HEK293T (cell line): ENCODE measurements at regions not wholly inside any gene's neighbourhood (a gene's known extent, or its start where the extent isn't known, plus 50 kb on each side); places are given as distances from the start of the nearest gene placed in this dataset.

Source experiments
- CTCF ChIA-PET: fragments of 350-600 bp; formaldehyde crosslinking; extraction: SDS; loops from one replicate; lab custom pipeline; 2021; ENCODE audit warnings: antibody characterized with exemption, inconsistent platforms; lab: Yijun Ruan, JAX
- POLR2A ChIA-PET: fragments of 350-600 bp; formaldehyde crosslinking; extraction: SDS; loops from one replicate; lab custom pipeline; 2020; ENCODE audit warnings: antibody characterized with exemption, inconsistent platforms; lab: Yijun Ruan, JAX
- DNase-seq: peaks from one replicate; pipeline ENCODE4 v3.0.0; 2012; ENCODE audit warnings: mixed read lengths; ENCODE audit errors: extremely low spot score
- ARNT ChIP-seq: fragments of 450-650 bp; IDR thresholded peaks from 2 replicates; pipeline ENCODE4 v1.6.1; 2017; ENCODE audit warnings: mild to moderate bottlenecking
- BHLHE40 ChIP-seq: fragments of 450-650 bp; IDR thresholded peaks from 2 replicates; pipeline ENCODE4 v1.6.1; 2016; ENCODE audit warnings: mild to moderate bottlenecking, moderate library complexity, borderline replicate concordance
- CTBP1 ChIP-seq: fragments of 450-650 bp; IDR thresholded peaks from 2 replicates; pipeline ENCODE4 v1.6.1; 2016; ENCODE audit warnings: borderline replicate concordance
- ELF4 ChIP-seq: fragments of 450-650 bp; IDR thresholded peaks from 2 replicates; pipeline ENCODE4 v1.6.1; 2017; ENCODE audit warnings: antibody characterized with exemption
- FOXA1 ChIP-seq: fragments of 450-650 bp; IDR thresholded peaks from 2 replicates; pipeline ENCODE4 v1.6.1; 2016; ENCODE audit warnings: mild to moderate bottlenecking
- FOXK2 ChIP-seq: fragments of 450-650 bp; IDR thresholded peaks from 2 replicates; pipeline ENCODE4 v1.6.1; 2016; ENCODE audit warnings: mild to moderate bottlenecking
- FOXM1 ChIP-seq: fragments of 450-650 bp; IDR thresholded peaks from 2 replicates; pipeline ENCODE4 v1.6.1; 2017; ENCODE audit warnings: mild to moderate bottlenecking, borderline replicate concordance
- HDGF ChIP-seq: fragments of 450-650 bp; IDR thresholded peaks from 2 replicates; pipeline ENCODE4 v1.6.1; 2017; ENCODE audit warnings: antibody characterized with exemption, borderline replicate concordance
- L3MBTL2 ChIP-seq: fragments of 450-650 bp; conservative IDR thresholded peaks from 2 replicates; pipeline ENCODE4 v1.6.1; 2016; ENCODE audit warnings: mild to moderate bottlenecking
- LEF1 ChIP-seq: fragments of 450-650 bp; IDR thresholded peaks from 2 replicates; pipeline ENCODE4 v1.6.1; 2017; ENCODE audit warnings: mild to moderate bottlenecking, borderline replicate concordance
- NFRKB ChIP-seq: fragments of 450-650 bp; IDR thresholded peaks from 2 replicates; pipeline ENCODE4 v1.6.1; 2016; ENCODE audit warnings: mild to moderate bottlenecking, moderate library complexity
- SP1 ChIP-seq: fragments of 450-650 bp; IDR thresholded peaks from 2 replicates; pipeline ENCODE4 v1.6.1; 2017
- SUZ12 ChIP-seq: fragments of 450-650 bp; IDR thresholded peaks from 2 replicates; pipeline ENCODE4 v1.6.1; 2016; ENCODE audit warnings: mild to moderate bottlenecking
- TARDBP ChIP-seq: fragments of 450-650 bp; IDR thresholded peaks from 2 replicates; pipeline ENCODE4 v1.6.1; 2016
- ZNF384 ChIP-seq: fragments of 450-650 bp; IDR thresholded peaks from 2 replicates; pipeline ENCODE4 v1.6.1; 2016
- TF ChIP-seq, protein P1 (sequence below): fragments of 450-650 bp; IDR thresholded peaks from 2 replicates; pipeline ENCODE4 v1.6.1; 2016

DNA sequence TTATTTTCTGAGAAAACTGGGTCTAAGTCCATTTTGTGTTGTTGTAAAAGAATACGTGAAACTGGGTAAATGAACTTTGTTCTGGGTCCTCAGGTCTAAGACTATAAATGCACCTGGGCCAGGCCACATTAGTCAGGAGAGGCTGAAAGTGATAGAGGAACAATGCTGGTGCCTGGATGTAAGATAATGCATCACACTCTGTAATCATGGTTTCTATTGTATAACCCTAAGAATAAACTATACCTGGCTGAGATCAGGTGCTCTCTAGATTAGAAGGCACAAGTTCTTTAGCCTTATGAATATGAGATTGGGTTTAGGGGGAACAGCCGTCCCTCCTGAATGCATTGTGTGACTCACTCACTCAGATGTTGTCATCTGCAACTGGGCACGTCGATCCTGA is 675.5 kb downstream of the HTR1A start:
- no peak for DNase-seq
- POLR2A ChIA-PET, result no interaction called here
- CTCF ChIA-PET, result no interaction called here
- TF ChIP-seq FOXK2 (no peak), L3MBTL2 (no peak), FOXM1 (no peak), NFRKB (no peak), ZNF384 (no peak), SP1 (no peak), SUZ12 (no peak), ARNT (no peak), TARDBP (no peak), FOXA1 (no peak), ELF4 (no peak), LEF1 (no peak)

DNA sequence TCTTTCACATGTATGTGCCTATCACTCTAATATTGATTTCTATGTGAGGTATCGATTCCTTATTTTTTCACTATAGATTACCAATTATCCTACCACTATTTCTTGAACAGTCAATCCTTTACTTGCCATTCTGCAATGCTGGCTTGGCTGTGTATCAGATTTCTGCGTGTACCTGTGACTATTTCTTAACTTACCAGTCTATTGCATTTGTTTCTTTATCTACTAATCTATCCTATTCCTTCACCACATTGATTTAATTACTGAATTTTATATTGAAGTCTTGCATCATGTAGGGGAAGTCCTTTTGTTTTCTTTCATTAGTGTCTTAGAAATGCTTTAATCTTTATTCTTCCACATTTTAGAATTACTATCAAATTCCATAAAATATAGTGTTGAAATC is 684.8 kb downstream of the LRRC70 start:
- POLR2A ChIA-PET, result no interaction called here
- CTCF ChIA-PET, result no interaction called here
- TF ChIP-seq LEF1, result no peak
- TF ChIP-seq ELF4, result no peak
- TF ChIP-seq L3MBTL2, result no peak
- no peak for TF ChIP-seq ARNT
- no peak for TF ChIP-seq ZNF384
- no peak for TF ChIP-seq TARDBP
- no peak for TF ChIP-seq FOXA1
- TF ChIP-seq SP1, result no peak
- no peak for TF ChIP-seq CTBP1
- no peak for DNase-seq

DNA sequence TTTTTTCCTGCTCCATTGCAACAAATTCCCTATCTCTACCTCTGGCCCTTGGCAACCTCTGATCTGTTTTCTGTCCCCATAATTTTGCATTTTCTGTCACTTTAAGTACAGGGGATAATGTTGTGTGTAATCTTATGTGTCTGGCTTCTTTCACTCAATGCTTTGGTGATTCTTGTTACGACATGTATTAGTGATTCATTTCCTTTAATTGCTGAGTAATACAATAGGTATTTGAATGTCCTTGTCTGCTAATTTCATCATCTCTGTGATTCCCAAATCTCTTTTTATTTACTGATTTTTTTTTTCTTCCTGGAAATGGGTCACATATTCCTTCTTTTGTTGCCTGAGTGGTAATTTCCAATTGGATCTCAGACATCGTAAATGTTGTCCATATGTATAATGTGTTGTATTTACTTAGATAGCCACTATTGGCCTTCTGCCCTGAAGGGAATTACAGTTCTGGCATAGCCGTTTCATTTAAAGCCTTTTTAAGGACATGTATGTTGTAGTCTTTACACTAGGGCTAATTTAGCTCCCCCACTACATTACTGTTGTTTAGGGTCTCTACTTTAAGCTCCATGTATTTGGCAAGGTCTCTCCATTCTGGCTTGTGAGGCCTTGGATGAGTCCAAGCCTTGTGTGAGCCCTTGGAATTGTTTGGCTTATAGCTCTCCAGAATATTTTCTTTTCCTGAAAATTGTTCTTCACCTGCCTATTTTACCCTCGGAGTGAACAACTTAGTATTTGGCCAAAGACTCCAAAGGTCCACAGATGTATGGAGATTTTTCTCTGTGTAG is 683.8 kb downstream of the LRRC70 start:
- CTCF ChIA-PET, result no interaction called here

DNA sequence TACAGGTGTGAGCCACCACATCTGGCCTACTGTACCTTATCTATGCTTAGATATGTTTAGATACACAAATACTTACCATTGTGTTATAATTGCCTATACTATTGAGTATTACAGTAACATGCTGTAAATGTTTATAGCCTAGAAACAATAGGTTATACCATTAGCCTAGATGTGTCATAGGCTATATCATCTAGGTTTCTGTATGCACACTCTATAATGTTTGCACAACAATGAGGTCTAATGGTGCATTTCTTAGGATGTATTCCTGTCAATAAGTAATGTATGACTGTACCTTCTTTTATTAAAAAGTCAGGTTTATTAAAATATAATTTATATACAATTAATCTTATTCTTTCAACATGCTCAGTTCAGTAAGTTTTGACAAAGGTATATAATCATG is 683.1 kb downstream of the LRRC70 start:
- POLR2A ChIA-PET, result no interaction called here
- DNase-seq, result no peak
- CTCF ChIA-PET, result no interaction called here
- TF ChIP-seq SP1, result no peak
- no peak for TF ChIP-seq FOXM1
- TF ChIP-seq LEF1, result no peak

More for the DNA sequence above, 683.8 kb downstream of the LRRC70 start:
- POLR2A ChIA-PET, result no interaction called here
- no peak for DNase-seq
- TF ChIP-seq NFRKB, result no peak
- TF ChIP-seq SUZ12, result no peak
- no peak for TF ChIP-seq BHLHE40
- TF ChIP-seq, protein P1, sequence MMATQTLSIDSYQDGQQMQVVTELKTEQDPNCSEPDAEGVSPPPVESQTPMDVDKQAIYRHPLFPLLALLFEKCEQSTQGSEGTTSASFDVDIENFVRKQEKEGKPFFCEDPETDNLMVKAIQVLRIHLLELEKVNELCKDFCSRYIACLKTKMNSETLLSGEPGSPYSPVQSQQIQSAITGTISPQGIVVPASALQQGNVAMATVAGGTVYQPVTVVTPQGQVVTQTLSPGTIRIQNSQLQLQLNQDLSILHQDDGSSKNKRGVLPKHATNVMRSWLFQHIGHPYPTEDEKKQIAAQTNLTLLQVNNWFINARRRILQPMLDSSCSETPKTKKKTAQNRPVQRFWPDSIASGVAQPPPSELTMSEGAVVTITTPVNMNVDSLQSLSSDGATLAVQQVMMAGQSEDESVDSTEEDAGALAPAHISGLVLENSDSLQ, result no peak
- TF ChIP-seq FOXK2, result no peak
- TF ChIP-seq LEF1, result no peak
- no peak for TF ChIP-seq FOXA1
- TF ChIP-seq CTBP1, result no peak
- no peak for TF ChIP-seq ARNT
- TF ChIP-seq ZNF384, result no peak
- TF ChIP-seq TARDBP, result no peak
- TF ChIP-seq ELF4, result no peak
- TF ChIP-seq L3MBTL2, result no peak
- no peak for TF ChIP-seq SP1
- TF ChIP-seq FOXM1, result no peak
- TF ChIP-seq HDGF, result no peak

DNA sequence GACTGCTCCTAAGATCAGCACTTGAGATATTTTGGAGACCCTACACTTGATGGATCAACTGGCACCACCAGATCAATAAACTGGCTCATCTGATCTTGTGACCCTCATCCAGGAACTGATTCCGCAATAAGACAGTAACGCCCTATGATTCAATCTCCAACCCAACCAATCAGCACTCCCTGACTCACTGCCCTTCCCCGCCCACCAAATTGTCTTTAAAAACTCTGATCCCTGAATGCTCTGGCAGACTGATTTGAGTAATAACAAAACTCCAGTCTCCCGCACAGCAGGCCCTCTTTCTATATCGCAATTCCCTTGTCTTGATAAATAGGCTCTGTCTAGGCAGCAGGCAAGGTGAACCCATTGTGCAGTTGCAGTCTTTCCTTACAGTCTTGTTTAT is 677.0 kb downstream of the LRRC70 start:
- POLR2A ChIA-PET, result no interaction called here
- TF ChIP-seq TARDBP, result no peak
- no peak for TF ChIP-seq NFRKB
- TF ChIP-seq, protein P1, result no peak
- TF ChIP-seq HDGF, result no peak
- TF ChIP-seq ARNT, result no peak
- no peak for TF ChIP-seq CTBP1
- no peak for TF ChIP-seq FOXK2
- no peak for TF ChIP-seq SP1
- TF ChIP-seq SUZ12, result no peak
- TF ChIP-seq FOXM1, result no peak
- TF ChIP-seq ZNF384, result no peak
- TF ChIP-seq BHLHE40, result no peak
- TF ChIP-seq L3MBTL2, result no peak
- no peak for TF ChIP-seq FOXA1
- TF ChIP-seq ELF4, result no peak
- TF ChIP-seq LEF1, result no peak
- CTCF ChIA-PET, result no interaction called here
- no peak for DNase-seq

DNA sequence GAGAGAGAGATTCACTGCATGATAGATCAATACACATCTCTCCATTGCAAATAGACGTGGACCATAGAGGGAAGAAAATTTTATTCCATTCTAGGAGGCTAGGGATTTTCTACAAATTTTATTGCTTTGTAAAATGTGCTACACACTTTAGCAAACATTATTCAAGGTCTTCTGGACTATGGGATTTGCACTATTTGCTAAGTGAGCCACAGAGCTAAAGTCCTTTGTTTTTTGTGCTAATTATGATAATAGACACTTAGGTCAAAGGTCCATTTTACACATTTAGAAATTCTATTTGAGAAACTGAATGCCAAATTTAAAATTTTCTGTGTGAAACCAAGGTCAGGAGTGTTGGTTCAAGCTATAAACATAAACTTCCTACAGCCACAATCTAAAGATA is 672.3 kb downstream of the LRRC70 start:
- TF ChIP-seq FOXK2, result no peak
- POLR2A ChIA-PET, result no interaction called here
- CTCF ChIA-PET, result no interaction called here
- DNase-seq, result no peak

DNA sequence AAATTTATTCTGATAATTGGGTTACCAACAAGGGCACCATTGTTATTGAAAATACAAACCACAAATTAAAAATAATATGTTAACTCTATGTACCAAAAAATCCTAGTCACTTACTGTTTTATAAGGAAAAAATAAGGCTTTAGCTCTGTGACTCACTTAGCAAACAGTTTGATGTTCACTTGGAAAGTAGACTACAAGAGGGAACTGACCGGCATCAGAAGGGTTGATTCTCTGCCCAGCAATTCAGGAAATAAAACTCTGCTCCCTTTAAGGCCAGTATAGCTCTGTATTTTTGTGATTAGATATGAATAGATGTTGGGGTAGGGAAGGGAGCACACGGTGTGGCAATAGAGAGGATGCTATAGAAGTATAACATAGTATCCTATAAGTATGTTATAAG is 671.3 kb downstream of the LRRC70 start:
- TF ChIP-seq FOXM1 (no peak), ZNF384 (no peak), ARNT (no peak), ELF4 (no peak), FOXK2 (no peak), SUZ12 (no peak), BHLHE40 (no peak), TARDBP (no peak), NFRKB (no peak), L3MBTL2 (no peak), SP1 (no peak), HDGF (no peak), CTBP1 (no peak), FOXA1 (no peak), LEF1 (no peak)
- TF ChIP-seq, protein P1, result no peak
- CTCF ChIA-PET, result no interaction called here
- POLR2A ChIA-PET, result no interaction called here
- DNase-seq, result no peak
